ENCODE measurements at regions not wholly inside any gene's neighbourhood (a gene's known extent, or its start where the extent isn't known, plus 50 kb on each side); places are given as distances from the start of the nearest gene placed in this dataset.

DNA sequence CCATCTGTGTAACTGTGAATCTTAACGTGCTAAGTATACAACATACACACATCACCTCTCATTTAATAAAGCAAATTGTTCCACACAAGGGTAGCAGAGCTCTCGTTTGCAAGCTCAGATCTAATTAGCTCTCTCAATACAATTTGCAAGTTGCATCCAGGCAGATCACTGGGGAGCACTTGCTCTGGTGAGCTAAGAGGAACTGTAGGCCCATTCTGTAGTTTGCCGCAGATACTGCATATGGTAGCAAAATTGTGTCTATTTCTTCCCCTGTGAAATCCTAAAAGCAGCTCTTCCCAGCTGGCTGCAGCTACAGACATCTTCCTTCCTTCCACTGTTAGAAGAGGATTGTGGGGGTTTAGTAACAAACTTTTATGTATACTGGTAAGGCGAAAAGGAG lies 288.7 kb upstream of the ADAMTS9 start:
- Histone ChIP-seq H3K9ac (ENCODE audit: control insufficient read depth, insufficient read depth, low read length) (no peak overlapping the region), H3K36me3 (ENCODE audit: control insufficient read depth in 2 of 2, insufficient read depth in 2 of 2, low read length in 1 of 2) (no peaks in the 10 kb centered on the region), H3K79me2 (ENCODE audit: control insufficient read depth, insufficient read depth, low read length) (no peaks in the 10 kb centered on the region), H4K20me1 (ENCODE audit: control insufficient read depth, insufficient read depth) (no peaks in the 10 kb centered on the region), H3K27me3 (replicated peaks in 1 of 2; ENCODE audit: control insufficient read depth in 2 of 2, insufficient read depth in 2 of 2, low read length in 1 of 2) (no peaks in the 10 kb centered on the region), H3K4me2 (ENCODE audit: control insufficient read depth, insufficient read depth) (no peak overlapping the region), H3K27ac (ENCODE audit: control insufficient read depth, insufficient read depth) (no peak overlapping the region), H3K9me3 (replicated peaks; ENCODE audit: control insufficient read depth, insufficient read depth, low read length) (no peaks in the 10 kb centered on the region), H3K4me1 (ENCODE audit: control insufficient read depth, insufficient read depth, low read length) (no peaks in the 10 kb centered on the region), H2AFZ (ENCODE audit: control insufficient read depth, low read depth, low read length) (no peak overlapping the region), H3K4me3 (no peak overlapping the region)
- ATAC-seq (no peak), DNase-seq (ENCODE audit: low read depth, low spot score) (no peak), FAIRE-seq (no peak)
- ChIA-PET SMC1A (ENCODE audit: uncharacterized antibody, unreplicated experiment) (no interaction called here), RAD21 (ENCODE audit: unreplicated experiment) (no interaction called here), CTCF (no interaction called here), POLR2A (interaction anchor here (1.2 kb wide), 1 partner anchor 18 kb away, joined by 3 read pairs; no protein-coding TSS in a partner anchor)
- WGBS (ENCODE audit: insufficient coverage, insufficient replicate concordance, low lambda C conversion rate, missing lambda C conversion rate), result 25% methylated on average over 4 of the region's 4 CpGs
- intact Hi-C loops (cut with micrococcal nuclease; ENCODE audit: unreplicated experiment), result no loop called here
- no TSS peak for BruUV-seq (replicated peaks)
- in situ Hi-C loops (cut with MboI), result no loop called here
- TF ChIP-seq NR2C1 (IDR thresholded peaks at IDR 0.05) (no peak), SP1 (IDR thresholded peaks at IDR 0.05; ENCODE audit: low read depth, low read length) (no peak), HDAC6 (IDR thresholded peaks at IDR 0.05; ENCODE audit: unreplicated experiment) (no peak), IKZF1 (conservative IDR thresholded peaks at IDR 0.05) (no peak), FOXM1 (IDR thresholded peaks at IDR 0.05; ENCODE audit: low read depth, low read length) (no peak), ZZZ3 (IDR thresholded peaks at IDR 0.05; ENCODE audit: control insufficient read depth, insufficient read length, low read depth) (no peak), MXI1 (IDR thresholded peaks at IDR 0.05; ENCODE audit: low read depth, low read length) (no peak), ETV6 (conservative IDR thresholded peaks at IDR 0.05 in 1 of 2, IDR thresholded peaks at IDR 0.05 in 1 of 2; ENCODE audit: borderline replicate concordance in 1 of 2, low read depth in 1 of 2) (no peak), IKZF2 (IDR thresholded peaks at IDR 0.05) (no peak), ATF7 (IDR thresholded peaks at IDR 0.05; ENCODE audit: low read depth) (no peak), ZNF622 (IDR thresholded peaks at IDR 0.05) (no peak), CHD2 (IDR thresholded peaks at IDR 0.05; ENCODE audit: borderline replicate concordance, low read depth, low read length) (no peak), ASH2L (IDR thresholded peaks at IDR 0.05; ENCODE audit: borderline replicate concordance, low read depth) (no peak), BRCA1 (IDR thresholded peaks at IDR 0.05; ENCODE audit: low read depth, low read length) (no peak)
- TF ChIP-seq, protein P1, sequence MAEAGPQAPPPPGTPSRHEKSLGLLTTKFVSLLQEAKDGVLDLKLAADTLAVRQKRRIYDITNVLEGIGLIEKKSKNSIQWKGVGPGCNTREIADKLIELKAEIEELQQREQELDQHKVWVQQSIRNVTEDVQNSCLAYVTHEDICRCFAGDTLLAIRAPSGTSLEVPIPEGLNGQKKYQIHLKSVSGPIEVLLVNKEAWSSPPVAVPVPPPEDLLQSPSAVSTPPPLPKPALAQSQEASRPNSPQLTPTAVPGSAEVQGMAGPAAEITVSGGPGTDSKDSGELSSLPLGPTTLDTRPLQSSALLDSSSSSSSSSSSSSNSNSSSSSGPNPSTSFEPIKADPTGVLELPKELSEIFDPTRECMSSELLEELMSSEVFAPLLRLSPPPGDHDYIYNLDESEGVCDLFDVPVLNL (IDR thresholded peaks at IDR 0.05; ENCODE audit: low read depth, low read length), result no peak
- TF ChIP-seq, protein P2, sequence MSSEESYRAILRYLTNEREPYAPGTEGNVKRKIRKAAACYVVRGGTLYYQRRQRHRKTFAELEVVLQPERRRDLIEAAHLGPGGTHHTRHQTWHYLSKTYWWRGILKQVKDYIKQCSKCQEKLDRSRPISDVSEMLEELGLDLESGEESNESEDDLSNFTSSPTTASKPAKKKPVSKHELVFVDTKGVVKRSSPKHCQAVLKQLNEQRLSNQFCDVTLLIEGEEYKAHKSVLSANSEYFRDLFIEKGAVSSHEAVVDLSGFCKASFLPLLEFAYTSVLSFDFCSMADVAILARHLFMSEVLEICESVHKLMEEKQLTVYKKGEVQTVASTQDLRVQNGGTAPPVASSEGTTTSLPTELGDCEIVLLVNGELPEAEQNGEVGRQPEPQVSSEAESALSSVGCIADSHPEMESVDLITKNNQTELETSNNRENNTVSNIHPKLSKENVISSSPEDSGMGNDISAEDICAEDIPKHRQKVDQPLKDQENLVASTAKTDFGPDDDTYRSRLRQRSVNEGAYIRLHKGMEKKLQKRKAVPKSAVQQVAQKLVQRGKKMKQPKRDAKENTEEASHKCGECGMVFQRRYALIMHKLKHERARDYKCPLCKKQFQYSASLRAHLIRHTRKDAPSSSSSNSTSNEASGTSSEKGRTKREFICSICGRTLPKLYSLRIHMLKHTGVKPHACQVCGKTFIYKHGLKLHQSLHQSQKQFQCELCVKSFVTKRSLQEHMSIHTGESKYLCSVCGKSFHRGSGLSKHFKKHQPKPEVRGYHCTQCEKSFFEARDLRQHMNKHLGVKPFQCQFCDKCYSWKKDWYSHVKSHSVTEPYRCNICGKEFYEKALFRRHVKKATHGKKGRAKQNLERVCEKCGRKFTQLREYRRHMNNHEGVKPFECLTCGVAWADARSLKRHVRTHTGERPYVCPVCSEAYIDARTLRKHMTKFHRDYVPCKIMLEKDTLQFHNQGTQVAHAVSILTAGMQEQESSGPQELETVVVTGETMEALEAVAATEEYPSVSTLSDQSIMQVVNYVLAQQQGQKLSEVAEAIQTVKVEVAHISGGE (CRISPR knock-in tag; IDR thresholded peaks at IDR 0.05), result no peak
- TF ChIP-seq, protein P3, sequence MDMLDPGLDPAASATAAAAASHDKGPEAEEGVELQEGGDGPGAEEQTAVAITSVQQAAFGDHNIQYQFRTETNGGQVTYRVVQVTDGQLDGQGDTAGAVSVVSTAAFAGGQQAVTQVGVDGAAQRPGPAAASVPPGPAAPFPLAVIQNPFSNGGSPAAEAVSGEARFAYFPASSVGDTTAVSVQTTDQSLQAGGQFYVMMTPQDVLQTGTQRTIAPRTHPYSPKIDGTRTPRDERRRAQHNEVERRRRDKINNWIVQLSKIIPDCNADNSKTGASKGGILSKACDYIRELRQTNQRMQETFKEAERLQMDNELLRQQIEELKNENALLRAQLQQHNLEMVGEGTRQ (IDR thresholded peaks at IDR 0.05; ENCODE audit: borderline replicate concordance, low read depth, low read length), result no peak
- TF ChIP-seq, protein P4, sequence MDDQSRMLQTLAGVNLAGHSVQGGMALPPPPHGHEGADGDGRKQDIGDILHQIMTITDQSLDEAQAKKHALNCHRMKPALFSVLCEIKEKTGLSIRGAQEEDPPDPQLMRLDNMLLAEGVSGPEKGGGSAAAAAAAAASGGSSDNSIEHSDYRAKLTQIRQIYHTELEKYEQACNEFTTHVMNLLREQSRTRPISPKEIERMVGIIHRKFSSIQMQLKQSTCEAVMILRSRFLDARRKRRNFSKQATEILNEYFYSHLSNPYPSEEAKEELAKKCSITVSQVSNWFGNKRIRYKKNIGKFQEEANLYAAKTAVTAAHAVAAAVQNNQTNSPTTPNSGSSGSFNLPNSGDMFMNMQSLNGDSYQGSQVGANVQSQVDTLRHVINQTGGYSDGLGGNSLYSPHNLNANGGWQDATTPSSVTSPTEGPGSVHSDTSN (IDR thresholded peaks at IDR 0.05; ENCODE audit: insufficient replicate concordance, low read depth, low read length), result no peak

Measured in GM12878 (cell line).